H1 (cell line): ENCODE measurements at regions not wholly inside any gene's neighbourhood (a gene's known extent, or its start where the extent isn't known, plus 50 kb on each side); places are given as distances from the start of the nearest gene placed in this dataset.

ENCODE experiments used
- BACH1 ChIP-seq: IDR thresholded peaks from 2 replicates; pipeline ENCODE4 v1.6.1; 2012; ENCODE audit warnings: low read length, improper control_type of control experiment
- CREB1 ChIP-seq: IDR thresholded peaks from 2 replicates; pipeline ENCODE4 v1.6.1; 2012; ENCODE audit warnings: inconsistent platforms
- EGR1 ChIP-seq: IDR thresholded peaks from 2 replicates; pipeline ENCODE4 v1.6.1; 2011; ENCODE audit warnings: low read depth, low read length, borderline replicate concordance
- GABPA ChIP-seq: IDR thresholded peaks from 2 replicates; pipeline ENCODE4 v1.6.1; 2011; ENCODE audit warnings: mild to moderate bottlenecking, low read length, moderate library complexity, borderline replicate concordance; ENCODE audit not compliant: insufficient read depth
- MAFK ChIP-seq: IDR thresholded peaks from 2 replicates; pipeline ENCODE4 v1.6.1; 2012; ENCODE audit warnings: low read depth, mild to moderate bottlenecking, improper control_type of control experiment, low read length
- RNF2 ChIP-seq: fragments of 200-900, 300-1000 bp; sonication (generic); IDR thresholded peaks from 2 replicates; pipeline ENCODE4 v1.7.1; 2016; ENCODE audit warnings: borderline replicate concordance, low read depth, mild to moderate bottlenecking, antibody characterized with exemption, low read length; ENCODE audit not compliant: poor library complexity, severe bottlenecking; ENCODE audit errors: missing control alignments
- SRF ChIP-seq: IDR thresholded peaks from 2 replicates; pipeline ENCODE4 v1.6.1; 2011; ENCODE audit warnings: mild to moderate bottlenecking, low read depth, low read length, moderate library complexity
- TCF12 ChIP-seq: IDR thresholded peaks from 2 replicates; pipeline ENCODE4 v1.6.1; 2011; ENCODE audit warnings: low read depth, mild to moderate bottlenecking, low read length
- YY1 ChIP-seq: IDR thresholded peaks from 2 replicates; pipeline ENCODE4 v1.6.1; 2011; ENCODE audit warnings: low read depth, mild to moderate bottlenecking, low read length
- ZNF274 ChIP-seq: IDR thresholded peaks from 2 replicates; pipeline ENCODE4 v1.7.0; 2012; ENCODE audit warnings: low read length, borderline replicate concordance; ENCODE audit errors: extremely low read depth
- TF ChIP-seq, protein P1 (sequence below), 3 experiments: IDR thresholded peaks; 1 replicate in 2 of 3; 2 replicates in 1 of 3; pipeline versions ENCODE4 v1.5.1 to v1.6.1; 2011; ENCODE audit warnings: low read length in 3 of 3, mild to moderate bottlenecking in 3 of 3, inconsistent platforms in 2 of 3, low read depth in 1 of 3, moderate library complexity in 1 of 3; ENCODE audit not compliant: insufficient read depth in 1 of 3; ENCODE audit errors: control extremely low read depth in 1 of 3
- TF ChIP-seq, protein P2 (sequence below): IDR thresholded peaks from 2 replicates; pipeline ENCODE4 v1.6.1; 2012; ENCODE audit warnings: inconsistent platforms
- TF ChIP-seq, protein P3 (sequence below): IDR thresholded peaks from 2 replicates; pipeline ENCODE4 v1.6.1; 2011; ENCODE audit warnings: low read length, improper control_type of control experiment

DNA sequence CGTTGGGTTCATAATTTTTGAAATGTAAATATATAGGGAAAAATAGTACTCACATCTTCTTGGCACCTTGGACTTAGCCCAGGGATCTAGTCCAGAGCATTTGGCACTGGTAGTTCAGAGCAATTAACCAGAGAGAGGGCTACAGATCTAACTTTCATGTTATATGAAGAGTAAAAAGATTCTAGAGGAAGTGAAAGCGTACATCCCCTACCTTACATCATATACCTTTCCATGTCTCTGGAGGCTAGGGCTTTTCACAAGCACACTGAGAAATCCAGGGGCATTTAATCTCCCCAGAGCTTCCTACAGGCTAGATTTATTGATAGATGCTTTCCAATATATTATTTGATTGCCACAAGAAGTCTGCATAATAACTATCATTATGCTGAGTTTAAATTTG lies 687.5 kb upstream of the FBXO33 start:
- TF ChIP-seq TCF12 = no peak
- no peak for TF ChIP-seq EGR1
- TF ChIP-seq CREB1 = no peak
- TF ChIP-seq, protein P1, sequence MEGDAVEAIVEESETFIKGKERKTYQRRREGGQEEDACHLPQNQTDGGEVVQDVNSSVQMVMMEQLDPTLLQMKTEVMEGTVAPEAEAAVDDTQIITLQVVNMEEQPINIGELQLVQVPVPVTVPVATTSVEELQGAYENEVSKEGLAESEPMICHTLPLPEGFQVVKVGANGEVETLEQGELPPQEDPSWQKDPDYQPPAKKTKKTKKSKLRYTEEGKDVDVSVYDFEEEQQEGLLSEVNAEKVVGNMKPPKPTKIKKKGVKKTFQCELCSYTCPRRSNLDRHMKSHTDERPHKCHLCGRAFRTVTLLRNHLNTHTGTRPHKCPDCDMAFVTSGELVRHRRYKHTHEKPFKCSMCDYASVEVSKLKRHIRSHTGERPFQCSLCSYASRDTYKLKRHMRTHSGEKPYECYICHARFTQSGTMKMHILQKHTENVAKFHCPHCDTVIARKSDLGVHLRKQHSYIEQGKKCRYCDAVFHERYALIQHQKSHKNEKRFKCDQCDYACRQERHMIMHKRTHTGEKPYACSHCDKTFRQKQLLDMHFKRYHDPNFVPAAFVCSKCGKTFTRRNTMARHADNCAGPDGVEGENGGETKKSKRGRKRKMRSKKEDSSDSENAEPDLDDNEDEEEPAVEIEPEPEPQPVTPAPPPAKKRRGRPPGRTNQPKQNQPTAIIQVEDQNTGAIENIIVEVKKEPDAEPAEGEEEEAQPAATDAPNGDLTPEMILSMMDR (IDR thresholded peaks at IDR 0.05; ENCODE audit: control extremely low read depth in 1 of 3, insufficient read depth in 1 of 3, low read depth in 1 of 3, low read length in 3 of 3) = no peak
- no peak for TF ChIP-seq GABPA
- TF ChIP-seq BACH1 = no peak
- TF ChIP-seq, protein P2, sequence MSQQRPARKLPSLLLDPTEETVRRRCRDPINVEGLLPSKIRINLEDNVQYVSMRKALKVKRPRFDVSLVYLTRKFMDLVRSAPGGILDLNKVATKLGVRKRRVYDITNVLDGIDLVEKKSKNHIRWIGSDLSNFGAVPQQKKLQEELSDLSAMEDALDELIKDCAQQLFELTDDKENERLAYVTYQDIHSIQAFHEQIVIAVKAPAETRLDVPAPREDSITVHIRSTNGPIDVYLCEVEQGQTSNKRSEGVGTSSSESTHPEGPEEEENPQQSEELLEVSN = no peak
- no peak for TF ChIP-seq YY1
- TF ChIP-seq SRF = no peak
- TF ChIP-seq MAFK = no peak
- no peak for TF ChIP-seq RNF2
- no peak for TF ChIP-seq ZNF274
- TF ChIP-seq, protein P3, sequence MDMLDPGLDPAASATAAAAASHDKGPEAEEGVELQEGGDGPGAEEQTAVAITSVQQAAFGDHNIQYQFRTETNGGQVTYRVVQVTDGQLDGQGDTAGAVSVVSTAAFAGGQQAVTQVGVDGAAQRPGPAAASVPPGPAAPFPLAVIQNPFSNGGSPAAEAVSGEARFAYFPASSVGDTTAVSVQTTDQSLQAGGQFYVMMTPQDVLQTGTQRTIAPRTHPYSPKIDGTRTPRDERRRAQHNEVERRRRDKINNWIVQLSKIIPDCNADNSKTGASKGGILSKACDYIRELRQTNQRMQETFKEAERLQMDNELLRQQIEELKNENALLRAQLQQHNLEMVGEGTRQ = no peak
